HG03175 (cell line): ENCODE measurements at regions not wholly inside any gene's neighbourhood (a gene's known extent, or its start where the extent isn't known, plus 50 kb on each side); places are given as distances from the start of the nearest gene placed in this dataset.

ENCODE experiments used
- ATAC-seq: cut with Tn5 transposase; IDR thresholded peaks from one replicate; pipeline ENCODE4 v1.9.1; 2021; ENCODE audit warnings: mild to moderate bottlenecking, moderate library complexity; ENCODE audit not compliant: unreplicated experiment

- ATAC-seq: no peak
These were observed 65.3 kb downstream of the METRNL start for GRCh38 chr17:83144421-83145357.

- ATAC-seq: no peak
These were observed 65.9 kb downstream of the METRNL start for GRCh38 chr17:83145358-83145738.

GRCh38 chr17:83145831-83146230 is 66.4 kb downstream of the METRNL start:
- ATAC-seq: no peak

DNA sequence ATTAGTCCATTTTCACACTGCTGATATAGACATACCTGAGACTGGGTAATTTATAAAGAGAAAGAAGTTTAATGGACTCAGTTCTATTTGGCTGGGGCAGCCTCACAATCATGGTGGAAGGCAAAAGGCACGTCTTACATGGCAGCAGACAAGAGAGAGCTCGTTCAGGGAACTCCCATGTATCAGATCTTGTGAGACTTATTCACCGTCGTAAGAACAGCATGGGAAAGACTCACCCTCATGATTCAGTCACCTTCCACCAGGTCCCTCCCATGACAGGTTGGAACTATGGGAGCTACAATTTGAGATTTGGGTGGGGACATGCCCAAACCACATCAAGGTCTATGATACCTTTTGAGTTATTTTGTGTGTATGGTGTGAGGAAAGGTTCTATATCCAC is 66.9 kb downstream of the METRNL start:
- no peak for ATAC-seq

GRCh38 chr17:83147280-83147679 is 67.9 kb downstream of the METRNL start:
- no peak for ATAC-seq

- no peak for ATAC-seq
These were observed 69.1 kb downstream of the METRNL start for GRCh38 chr17:83148317-83149028.

- ATAC-seq: no peak
These were observed 69.8 kb downstream of the METRNL start for GRCh38 chr17:83149029-83149725.

- ATAC-seq: no peak
These were observed 70.4 kb downstream of the METRNL start for GRCh38 chr17:83149761-83150251.

- ATAC-seq: no peak
These were observed 71.1 kb downstream of the METRNL start for GRCh38 chr17:83150369-83151055.

GRCh38 chr17:83151056-83151441 is 71.6 kb downstream of the METRNL start:
- no peak for ATAC-seq

- no peak for ATAC-seq
These were observed 72.2 kb downstream of the METRNL start for GRCh38 chr17:83151442-83152226.

- ATAC-seq: no peak
These were observed 72.9 kb downstream of the METRNL start for GRCh38 chr17:83152227-83152744.

GRCh38 chr17:83152745-83153611 is 73.6 kb downstream of the METRNL start:
- ATAC-seq: no peak

DNA sequence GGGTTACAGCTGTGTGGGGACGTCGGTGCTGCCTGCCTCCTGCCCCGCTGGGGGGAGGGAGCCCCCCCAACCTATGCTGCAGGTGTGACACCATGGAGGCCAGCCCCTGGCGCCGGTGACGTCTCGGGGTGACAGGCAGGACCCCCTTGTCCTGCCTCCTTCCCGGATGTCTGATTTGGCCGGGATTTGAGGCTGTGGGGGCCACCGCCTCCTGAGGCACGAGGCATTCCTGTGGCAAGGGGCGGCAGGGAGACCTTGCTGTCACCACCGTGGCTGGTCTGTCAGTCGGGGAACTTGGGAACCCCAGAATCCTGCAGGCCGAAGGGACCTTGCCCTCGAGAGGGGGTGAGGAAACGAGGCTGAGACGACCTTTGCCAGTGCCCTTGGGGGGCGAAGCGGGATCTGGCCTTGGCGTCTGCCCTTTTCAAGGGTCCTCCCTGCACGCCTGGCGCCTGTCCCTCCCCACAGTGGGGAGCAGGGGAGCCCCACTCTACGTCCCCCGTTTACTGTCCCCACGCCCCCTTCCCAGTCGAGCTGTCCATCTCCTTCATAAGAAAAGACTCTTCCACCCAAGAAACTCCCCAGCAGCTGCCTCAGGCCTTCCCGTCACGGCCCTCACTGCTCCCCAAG is 74.4 kb downstream of the METRNL start:
- ATAC-seq: no peak

- ATAC-seq: no peak
These were observed 75.1 kb downstream of the METRNL start for GRCh38 chr17:83154311-83155127.

DNA sequence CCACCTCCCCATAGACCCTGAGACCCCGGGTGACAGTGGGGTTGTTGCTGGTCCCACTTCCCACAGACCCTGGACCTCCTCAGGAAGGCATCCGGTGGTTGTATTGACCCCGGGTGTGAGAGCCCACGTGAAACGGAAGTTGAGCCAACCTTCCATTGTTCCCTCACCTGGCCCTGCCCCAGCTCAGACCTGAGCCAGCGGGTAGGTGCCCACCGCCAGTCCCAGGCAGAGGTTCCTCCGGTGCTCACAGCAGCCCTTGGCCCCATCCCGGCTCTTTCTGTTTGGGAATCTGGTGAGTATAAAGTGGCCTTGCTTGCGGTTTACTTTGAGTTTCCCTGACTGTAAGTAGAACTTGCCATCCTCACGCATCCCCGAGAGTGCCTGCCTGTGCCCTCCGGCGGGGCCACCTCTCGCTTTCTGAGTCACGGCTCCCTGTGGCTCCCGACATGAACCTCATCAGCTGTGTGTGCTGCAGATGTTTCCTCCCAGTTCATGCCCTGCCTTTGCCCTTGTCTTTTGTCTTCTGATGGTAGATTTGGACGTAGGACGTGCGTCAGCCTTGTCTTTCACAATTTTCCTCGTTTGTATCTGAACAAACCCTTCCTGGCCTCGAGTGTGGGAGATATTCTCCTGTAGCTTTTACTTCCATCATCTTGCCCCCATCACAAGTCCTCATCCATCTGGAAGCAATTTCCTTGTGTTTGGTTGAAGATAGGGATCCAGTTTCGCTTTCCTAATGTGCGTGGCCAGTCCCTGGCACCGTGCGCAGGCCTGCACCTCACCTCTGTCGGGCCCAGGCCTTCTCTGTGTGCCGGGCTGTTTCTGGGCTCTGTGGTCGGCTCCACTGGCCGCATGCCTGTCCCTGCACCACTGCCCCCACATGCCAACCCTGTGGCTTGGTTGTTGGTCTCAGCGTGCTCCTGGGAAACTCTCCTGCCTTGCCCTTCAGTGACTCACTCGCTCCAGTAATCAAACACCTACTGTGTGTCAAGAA is 76.0 kb downstream of the METRNL start:
- ATAC-seq: no peak
